Adrenal gland (tissue), 9 donors: ENCODE measurements at regions not wholly inside any gene's neighbourhood (a gene's known extent, or its start where the extent isn't known, plus 50 kb on each side); places are given as distances from the start of the nearest gene placed in this dataset.

Source experiments
- DNase-seq, 7 donors: peaks; one replicate each; pipeline ENCODE4 v3.0.0-alpha.2; 2019 to 2020
- H3K27ac ChIP-seq, 5 donors: fragments of 200-600 bp; sonication (generic) in 4 of 5; 1 replicate in 3 of 5; 2 replicates in 2 of 5; pipeline versions ENCODE4 v1.5.1 to v1.8.0; 2016 to 2020; ENCODE audit warnings: mild to moderate bottlenecking in 1 of 5
- H3K27me3 ChIP-seq: fragments of 200-600 bp; 2 replicates; pipeline ENCODE4 v1.8.0; 2021
- H3K36me3 ChIP-seq, 2 donors: fragments of 200-600 bp; replicated peaks in 1 of 2; 1 replicate in 1 of 2; 2 replicates in 1 of 2; pipeline versions ENCODE4 v1.5.1 to v1.8.0; 2018 to 2022
- H3K4me1 ChIP-seq, 2 donors: fragments of 200-600 bp; replicated peaks in 1 of 2; 1 replicate in 1 of 2; 2 replicates in 1 of 2; pipeline versions ENCODE4 v1.5.1 to v1.8.0; 2018 to 2021
- H3K4me3 ChIP-seq, 4 donors: fragments of 200-600 bp; sonication (generic) in 3 of 4; one replicate each; pipeline ENCODE4 v1.5.1; 2016 to 2018
- H3K9me3 ChIP-seq, 3 donors: fragments of 200-600 bp; sonication (generic) in 1 of 3; replicated peaks in 1 of 3; 1 replicate in 2 of 3; 2 replicates in 1 of 3; pipeline versions ENCODE4 v1.5.1 to v1.8.0; 2016 to 2021
- POLR2A ChIP-seq, 2 donors: fragments of 450-650 bp; IDR thresholded peaks; one replicate each; pipeline ENCODE4 v1.6.1; 2017; ENCODE audit warnings: antibody characterized with exemption in 2 of 2, mild to moderate bottlenecking in 2 of 2, moderate library complexity in 1 of 2
- WGBS, 4 donors: extraction: QIAGEN DNeasy Blood & Tissue Kit in 2 of 4; methylation state at CpG; one replicate each; pipeline versions ENCODE4 v1.1.5 to v1.1.7; 2013 to 2017; 5-methylcytosine and 5-hydroxymethylcytosine counted together
- intact Hi-C, 2 donors: fragments of 100-400 bp; cut with DNase I; formaldehyde crosslinking; loops; one replicate each; pipeline versions ENCODE4 v1.14.1 to v1.15.0; 2022 to 2023
- TF ChIP-seq, protein P1 (sequence below), 6 experiments: fragments of 450-650 bp in 4 of 6; fragments of 200-600 bp in 2 of 6; sonication (generic) in 1 of 6; IDR thresholded peaks; 1 replicate in 5 of 6; 2 replicates in 1 of 6; pipeline versions ENCODE4 v1.5.1 to v1.8.0; 2016 to 2021; ENCODE audit warnings: antibody characterized with exemption in 6 of 6, mild to moderate bottlenecking in 2 of 6, moderate library complexity in 1 of 6
- donor health status: healthy with polysubstance abuse.
- donor health status: Bipolar disorder and iron deficiency.
- donor health status: DM: yes; HTN: yes; CAD: no.
- donor health status: DM: no; HTN: no; CAD: no.
- donor health status: DM: no; HTN: no; CAD: no.

DNA sequence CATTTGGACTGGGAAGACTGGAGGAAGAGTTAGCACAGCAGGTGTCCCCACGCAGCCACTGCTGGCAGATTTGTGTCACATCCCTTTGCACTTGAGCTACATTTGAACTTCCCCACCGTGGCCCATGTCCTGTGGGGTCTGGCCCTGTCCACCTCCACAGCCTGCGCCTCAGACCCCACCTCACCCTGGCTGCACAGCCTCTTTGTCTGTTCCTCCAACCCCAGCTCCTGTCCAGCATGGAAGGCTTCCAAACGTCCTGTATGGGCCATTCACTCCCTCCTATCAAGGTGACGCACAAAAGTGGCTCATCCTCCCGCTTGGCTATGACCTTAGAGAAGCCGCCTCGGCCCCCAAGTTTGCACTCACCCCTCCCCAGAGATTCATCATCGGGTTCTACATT is 200.6 kb downstream of the FOXL1 start:
- no peak overlapping the region for H3K4me3 ChIP-seq
- H3K27me3 ChIP-seq, result peaks cover 6% of the 10 kb centered on the region
- no peaks in the 10 kb centered on the region for H3K9me3 ChIP-seq
- no peak for TF ChIP-seq POLR2A (IDR thresholded peaks at IDR 0.05)
- TF ChIP-seq, protein P1, sequence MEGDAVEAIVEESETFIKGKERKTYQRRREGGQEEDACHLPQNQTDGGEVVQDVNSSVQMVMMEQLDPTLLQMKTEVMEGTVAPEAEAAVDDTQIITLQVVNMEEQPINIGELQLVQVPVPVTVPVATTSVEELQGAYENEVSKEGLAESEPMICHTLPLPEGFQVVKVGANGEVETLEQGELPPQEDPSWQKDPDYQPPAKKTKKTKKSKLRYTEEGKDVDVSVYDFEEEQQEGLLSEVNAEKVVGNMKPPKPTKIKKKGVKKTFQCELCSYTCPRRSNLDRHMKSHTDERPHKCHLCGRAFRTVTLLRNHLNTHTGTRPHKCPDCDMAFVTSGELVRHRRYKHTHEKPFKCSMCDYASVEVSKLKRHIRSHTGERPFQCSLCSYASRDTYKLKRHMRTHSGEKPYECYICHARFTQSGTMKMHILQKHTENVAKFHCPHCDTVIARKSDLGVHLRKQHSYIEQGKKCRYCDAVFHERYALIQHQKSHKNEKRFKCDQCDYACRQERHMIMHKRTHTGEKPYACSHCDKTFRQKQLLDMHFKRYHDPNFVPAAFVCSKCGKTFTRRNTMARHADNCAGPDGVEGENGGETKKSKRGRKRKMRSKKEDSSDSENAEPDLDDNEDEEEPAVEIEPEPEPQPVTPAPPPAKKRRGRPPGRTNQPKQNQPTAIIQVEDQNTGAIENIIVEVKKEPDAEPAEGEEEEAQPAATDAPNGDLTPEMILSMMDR (IDR thresholded peaks at IDR 0.05), result no peak
- intact Hi-C loops, result no loop called here
- H3K27ac ChIP-seq, result no peak overlapping the region
- no peaks in the 10 kb centered on the region for H3K36me3 ChIP-seq
- 68 to 80% (median 72%) methylated on average over 8 to 9 of the region's 9 CpGs for WGBS, 4 donors
- H3K4me1 ChIP-seq, result no peaks in the 10 kb centered on the region
- DNase-seq, result no peak

DNA sequence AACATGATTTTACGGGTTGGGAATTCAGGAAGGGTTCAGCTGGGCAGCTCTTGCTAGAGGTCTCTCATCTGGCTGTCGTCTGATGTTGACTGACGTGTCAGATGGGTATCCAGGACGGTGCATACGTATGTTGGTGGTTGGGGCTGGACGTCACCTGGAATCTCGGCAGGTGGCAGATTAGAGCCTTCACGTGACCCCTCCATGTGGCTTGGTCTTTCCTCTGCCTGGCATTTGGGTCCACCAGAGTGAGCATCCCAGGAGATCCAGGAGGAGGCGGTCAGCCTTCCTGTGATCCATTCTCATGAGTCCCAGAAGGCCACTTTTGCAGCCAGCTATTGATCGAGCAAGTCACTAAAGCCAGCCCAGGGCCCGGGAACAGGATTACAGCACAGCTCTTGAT is 202.7 kb downstream of the FOXL1 start:
- no peak overlapping the region for H3K4me3 ChIP-seq
- no peaks in the 10 kb centered on the region for H3K4me1 ChIP-seq
- WGBS, 4 donors, result 69 to 84% (median 77%) methylated on average over 10 to 11 of the region's 11 CpGs
- no peak for DNase-seq
- H3K9me3 ChIP-seq, result no peaks in the 10 kb centered on the region
- no peaks in the 10 kb centered on the region for H3K27me3 ChIP-seq
- intact Hi-C loops, result no loop called here
- TF ChIP-seq, protein P1 (IDR thresholded peaks at IDR 0.05), result no peak
- no peak for TF ChIP-seq POLR2A (IDR thresholded peaks at IDR 0.05)
- no peaks in the 10 kb centered on the region for H3K36me3 ChIP-seq
- H3K27ac ChIP-seq, result no peak overlapping the region

DNA sequence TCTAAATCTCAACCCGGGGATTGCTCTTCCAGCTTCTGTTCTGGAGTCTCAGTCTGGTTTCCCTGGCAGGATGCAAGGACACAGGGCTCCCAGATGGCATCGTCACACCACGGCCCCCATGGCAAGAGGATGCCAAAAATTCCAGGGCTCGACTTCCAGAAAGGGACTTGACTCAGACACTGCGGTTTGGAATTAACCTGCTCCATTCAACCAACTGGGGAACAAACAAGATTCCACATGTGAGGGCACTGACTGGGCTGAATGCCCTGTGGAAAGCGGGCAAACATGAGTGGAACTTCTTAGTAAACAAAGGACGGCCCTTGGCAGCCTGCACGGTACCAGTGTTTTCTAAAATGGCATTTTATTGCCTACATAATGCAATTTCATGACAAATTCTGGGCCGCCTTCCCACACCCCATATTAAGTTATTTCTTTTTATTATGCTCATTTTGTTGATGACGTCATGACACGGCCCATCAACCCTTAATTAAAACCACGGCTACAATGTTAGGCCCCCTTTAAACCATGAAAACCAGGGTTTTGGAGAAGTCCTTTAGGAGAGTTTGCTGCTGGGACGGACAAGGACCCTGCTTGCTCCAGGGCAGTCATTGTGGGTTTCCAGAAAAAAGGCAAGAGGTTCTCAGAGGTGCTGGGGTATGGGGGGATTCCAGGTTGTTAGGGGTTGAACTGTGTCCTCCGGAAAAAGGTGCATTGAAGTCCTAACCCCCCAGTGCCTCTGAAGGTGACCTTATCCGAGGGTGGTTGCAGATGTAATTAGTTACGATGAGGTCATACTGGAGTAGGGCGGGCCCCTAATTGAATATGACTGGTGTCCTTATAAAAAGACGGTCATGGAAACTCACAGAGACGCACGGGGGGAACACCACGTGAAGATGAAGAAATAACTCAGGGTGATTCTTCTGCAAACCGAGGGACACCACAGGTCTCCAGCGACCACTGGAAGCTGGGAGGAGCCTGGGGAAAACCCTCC is 205.6 kb downstream of the FOXL1 start:
- no peak overlapping the region for H3K27ac ChIP-seq
- H3K36me3 ChIP-seq, result no peaks in the 10 kb centered on the region
- intact Hi-C loops, result no loop called here
- no peak for DNase-seq
- TF ChIP-seq, protein P1 (IDR thresholded peaks at IDR 0.05), result no peak
- no peak for TF ChIP-seq POLR2A (IDR thresholded peaks at IDR 0.05)
- 73 to 83% (median 77%) methylated on average over 19 to 23 of the region's 23 CpGs for WGBS, 4 donors
- no peaks in the 10 kb centered on the region for H3K4me1 ChIP-seq
- peaks cover 3% of the 10 kb centered on the region for H3K27me3 ChIP-seq
- H3K4me3 ChIP-seq, result no peak overlapping the region
- no peaks in the 10 kb centered on the region for H3K9me3 ChIP-seq

DNA sequence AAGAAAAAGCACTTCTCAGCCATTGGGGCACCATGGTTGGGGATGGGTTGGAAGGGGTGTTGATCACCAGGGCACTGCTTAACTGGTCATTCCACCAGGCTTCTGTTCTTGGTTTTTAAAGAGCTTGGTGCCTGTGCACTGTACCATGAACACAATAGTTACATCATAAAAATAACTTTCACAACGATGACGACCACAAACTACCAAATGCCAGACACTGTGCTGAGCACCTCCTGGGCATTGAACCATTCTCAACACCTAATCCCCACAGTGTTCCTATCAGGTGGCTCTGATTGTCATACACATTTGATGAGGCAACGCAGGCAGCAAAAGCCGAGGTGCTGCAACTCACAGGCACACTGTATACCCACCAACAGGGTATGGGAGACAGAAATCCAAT is 208.0 kb downstream of the FOXL1 start:
- Histone ChIP-seq H3K27ac (no peak overlapping the region), H3K36me3 (no peaks in the 10 kb centered on the region), H3K4me1 (no peaks in the 10 kb centered on the region), H3K4me3 (no peak overlapping the region), H3K9me3 (no peaks in the 10 kb centered on the region), H3K27me3 (peaks cover 7% of the 10 kb centered on the region)
- no peak for TF ChIP-seq POLR2A (IDR thresholded peaks at IDR 0.05)
- TF ChIP-seq, protein P1 (IDR thresholded peaks at IDR 0.05), result no peak
- no peak for DNase-seq
- 81 to 98% (median 87%) methylated on average over 4 of the region's 4 CpGs for WGBS, 4 donors
- intact Hi-C loops, result no loop called here
